ENCODE measurements at regions not wholly inside any gene's neighbourhood (a gene's known extent, or its start where the extent isn't known, plus 50 kb on each side); places are given as distances from the start of the nearest gene placed in this dataset.

DNA sequence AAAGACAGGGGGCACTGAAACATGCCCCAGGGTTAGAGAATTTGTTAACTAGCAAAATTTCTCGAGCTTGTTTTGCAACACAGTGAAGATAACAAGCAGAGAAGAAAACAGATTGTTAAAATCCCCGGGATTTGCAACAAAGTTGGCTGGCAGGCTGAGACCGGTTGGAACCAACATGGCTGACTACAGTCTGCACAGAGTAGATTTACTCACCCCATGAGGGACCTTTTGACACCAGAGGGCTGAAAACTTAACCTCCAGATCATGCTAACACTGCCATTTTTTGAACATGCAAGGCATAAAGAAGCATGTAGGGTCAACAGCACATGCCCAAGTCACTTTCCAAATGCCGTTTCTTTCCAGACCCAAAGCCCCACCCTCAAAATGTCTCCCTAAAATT, 95.2 kb upstream of the TMEM26 start:
- Histone ChIP-seq H3K27me3 (no peaks in the 10 kb centered on the region), H3K9me3 (peaks cover 0 to 3% (median 0%) of the 10 kb centered on the region in 12 donors), H3K4me1 (no peaks in the 10 kb centered on the region), H3K27ac (no peak overlapping the region), H3K4me3 (no peak overlapping the region), H3K36me3 (no peaks in the 10 kb centered on the region)
- no peak for DNase-seq
- intact Hi-C loops (cut with DNase I) = no loop called here
- TF ChIP-seq, protein P1, sequence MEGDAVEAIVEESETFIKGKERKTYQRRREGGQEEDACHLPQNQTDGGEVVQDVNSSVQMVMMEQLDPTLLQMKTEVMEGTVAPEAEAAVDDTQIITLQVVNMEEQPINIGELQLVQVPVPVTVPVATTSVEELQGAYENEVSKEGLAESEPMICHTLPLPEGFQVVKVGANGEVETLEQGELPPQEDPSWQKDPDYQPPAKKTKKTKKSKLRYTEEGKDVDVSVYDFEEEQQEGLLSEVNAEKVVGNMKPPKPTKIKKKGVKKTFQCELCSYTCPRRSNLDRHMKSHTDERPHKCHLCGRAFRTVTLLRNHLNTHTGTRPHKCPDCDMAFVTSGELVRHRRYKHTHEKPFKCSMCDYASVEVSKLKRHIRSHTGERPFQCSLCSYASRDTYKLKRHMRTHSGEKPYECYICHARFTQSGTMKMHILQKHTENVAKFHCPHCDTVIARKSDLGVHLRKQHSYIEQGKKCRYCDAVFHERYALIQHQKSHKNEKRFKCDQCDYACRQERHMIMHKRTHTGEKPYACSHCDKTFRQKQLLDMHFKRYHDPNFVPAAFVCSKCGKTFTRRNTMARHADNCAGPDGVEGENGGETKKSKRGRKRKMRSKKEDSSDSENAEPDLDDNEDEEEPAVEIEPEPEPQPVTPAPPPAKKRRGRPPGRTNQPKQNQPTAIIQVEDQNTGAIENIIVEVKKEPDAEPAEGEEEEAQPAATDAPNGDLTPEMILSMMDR (IDR thresholded peaks at IDR 0.05) = no peak
- TF ChIP-seq POLR2A (IDR thresholded peaks at IDR 0.05) = no peak
- 77 to 82% (median 81%) methylated on average over 4 of the region's 4 CpGs for WGBS, 4 donors
- ATAC-seq = no peak

GRCh38 chr10:61547297-61547696, 94.1 kb upstream of the TMEM26 start:
- H3K9me3 ChIP-seq = peaks cover 0 to 3% (median 0%) of the 10 kb centered on the region in 12 donors
- H3K36me3 ChIP-seq = no peaks in the 10 kb centered on the region
- H3K27ac ChIP-seq = no peak overlapping the region
- WGBS, 4 donors = 78 to 90% (median 87%) methylated on average over 1 of the region's 1 CpG
- DNase-seq (no peak), ATAC-seq (no peak)
- no peak for TF ChIP-seq POLR2A (IDR thresholded peaks at IDR 0.05)
- TF ChIP-seq, protein P1 (IDR thresholded peaks at IDR 0.05) = no peak
- no peak overlapping the region for H3K4me3 ChIP-seq
- no peaks in the 10 kb centered on the region for H3K4me1 ChIP-seq
- no peaks in the 10 kb centered on the region for H3K27me3 ChIP-seq
- intact Hi-C loops (cut with DNase I) = no loop called here

GRCh38 chr10:61545170-61545569, 92.0 kb upstream of the TMEM26 start:
- Histone ChIP-seq H3K27ac (no peak overlapping the region), H3K9me3 (peaks cover 0 to 3% (median 0%) of the 10 kb centered on the region in 12 donors), H3K27me3 (no peaks in the 10 kb centered on the region), H3K4me3 (no peak overlapping the region), H3K36me3 (no peaks in the 10 kb centered on the region), H3K4me1 (no peaks in the 10 kb centered on the region)
- no peak for DNase-seq
- 65 to 84% (median 73%) methylated on average over 1 of the region's 1 CpG for WGBS, 4 donors
- TF ChIP-seq, protein P1 (IDR thresholded peaks at IDR 0.05) = no peak
- no peak for TF ChIP-seq POLR2A (IDR thresholded peaks at IDR 0.05)
- no peak for ATAC-seq
- intact Hi-C loops (cut with DNase I) = no loop called here

DNA sequence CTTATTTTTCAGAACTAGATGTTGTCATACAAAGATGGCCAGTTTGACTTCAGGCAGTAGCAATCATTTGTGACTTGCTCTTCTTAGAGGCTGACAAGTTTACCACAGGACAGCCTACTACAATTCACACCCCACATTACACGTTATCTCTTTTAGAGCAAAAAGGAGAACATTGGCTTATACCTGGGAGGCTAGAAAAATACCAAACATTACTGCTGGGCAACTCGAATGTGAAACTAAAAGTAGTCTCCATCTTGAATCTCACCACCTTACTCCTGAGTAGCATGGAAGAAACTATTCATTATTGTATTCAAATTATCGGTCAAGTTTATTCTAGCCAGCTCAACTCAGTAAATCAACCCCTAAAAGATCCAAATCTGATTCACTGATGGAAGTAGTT, 90.7 kb upstream of the TMEM26 start:
- TF ChIP-seq, protein P1 (IDR thresholded peaks at IDR 0.05) = no peak
- no peak for TF ChIP-seq POLR2A (IDR thresholded peaks at IDR 0.05)
- intact Hi-C loops (cut with DNase I) = no loop called here
- no peaks in the 10 kb centered on the region for H3K9me3 ChIP-seq
- no peak overlapping the region for H3K27ac ChIP-seq
- ATAC-seq = no peak
- DNase-seq = no peak
- 56 to 89% (median 67%) methylated on average over 3 of the region's 3 CpGs for WGBS, 4 donors
- no peaks in the 10 kb centered on the region for H3K36me3 ChIP-seq
- H3K4me1 ChIP-seq = no peaks in the 10 kb centered on the region
- H3K4me3 ChIP-seq = no peak overlapping the region
- no peaks in the 10 kb centered on the region for H3K27me3 ChIP-seq

All from heart left ventricle (tissue), 16 donors.